ENCODE measurements at regions not wholly inside any gene's neighbourhood (a gene's known extent, or its start where the extent isn't known, plus 50 kb on each side); places are given as distances from the start of the nearest gene placed in this dataset.

GRCh38 chr2:81979086-81979485 lies 1674.5 kb upstream of the LRRTM1 start:
- no peak for DNase-seq
- no peak overlapping the region for H3K27ac ChIP-seq (ENCODE audit: low read length)
- ATAC-seq (ENCODE audit: insufficient read depth, low read depth), result no peak
- H2AFZ ChIP-seq (ENCODE audit: low read depth, low read length), result no peak overlapping the region
- H3K9me3 ChIP-seq (ENCODE audit: insufficient read depth, low read length, severe bottlenecking), result no peaks in the 10 kb centered on the region
- no peaks in the 10 kb centered on the region for H4K20me1 ChIP-seq (ENCODE audit: insufficient read depth, low read length)
- H3K36me3 ChIP-seq (ENCODE audit: insufficient read depth, low read length), result no peaks in the 10 kb centered on the region
- H3K79me2 ChIP-seq (ENCODE audit: insufficient read depth, low read length), result no peaks in the 10 kb centered on the region
- H3K27me3 ChIP-seq (ENCODE audit: insufficient read depth, low read length, poor library complexity), result no peaks in the 10 kb centered on the region
- H3K9ac ChIP-seq (ENCODE audit: low read depth, low read length), result no peak overlapping the region
- no peaks in the 10 kb centered on the region for H3K4me1 ChIP-seq (ENCODE audit: insufficient read depth, low read length)
- H3K4me2 ChIP-seq (ENCODE audit: insufficient read depth, low read length), result no peak overlapping the region
- no peak for TF ChIP-seq EZH2 (IDR thresholded peaks at IDR 0.05; ENCODE audit: borderline replicate concordance, low read depth, low read length, severe bottlenecking)
- no peak for TF ChIP-seq CTCF (IDR thresholded peaks at IDR 0.05; ENCODE audit: borderline replicate concordance, extremely low read depth, low read length, poor library complexity, severe bottlenecking)
- no peak overlapping the region for H3K4me3 ChIP-seq (ENCODE audit: low read depth in 1 of 2, low read length in 2 of 2)

- ATAC-seq (ENCODE audit: insufficient read depth, low read depth) (no peak), DNase-seq (no peak)
- H4K20me1 ChIP-seq (ENCODE audit: insufficient read depth, low read length), result no peaks in the 10 kb centered on the region
- no peak overlapping the region for H2AFZ ChIP-seq (ENCODE audit: low read depth, low read length)
- no peaks in the 10 kb centered on the region for H3K27me3 ChIP-seq (ENCODE audit: insufficient read depth, low read length, poor library complexity)
- no peaks in the 10 kb centered on the region for H3K4me1 ChIP-seq (ENCODE audit: insufficient read depth, low read length)
- no peak overlapping the region for H3K4me3 ChIP-seq (ENCODE audit: low read depth in 1 of 2, low read length in 2 of 2)
- no peak overlapping the region for H3K27ac ChIP-seq (ENCODE audit: low read length)
- H3K9me3 ChIP-seq (ENCODE audit: insufficient read depth, low read length, severe bottlenecking), result no peaks in the 10 kb centered on the region
- H3K79me2 ChIP-seq (ENCODE audit: insufficient read depth, low read length), result no peaks in the 10 kb centered on the region
- H3K36me3 ChIP-seq (ENCODE audit: insufficient read depth, low read length), result no peaks in the 10 kb centered on the region
- no peak overlapping the region for H3K9ac ChIP-seq (ENCODE audit: low read depth, low read length)
- no peak overlapping the region for H3K4me2 ChIP-seq (ENCODE audit: insufficient read depth, low read length)
- TF ChIP-seq CTCF (IDR thresholded peaks at IDR 0.05; ENCODE audit: borderline replicate concordance, extremely low read depth, low read length, poor library complexity, severe bottlenecking), result no peak
- TF ChIP-seq EZH2 (IDR thresholded peaks at IDR 0.05; ENCODE audit: borderline replicate concordance, low read depth, low read length, severe bottlenecking), result no peak
Measured at GRCh38 chr2:81976998-81977397, 1672.4 kb upstream of the LRRTM1 start.

- H3K4me2 ChIP-seq (ENCODE audit: insufficient read depth, low read length), result no peak overlapping the region
- H3K9me3 ChIP-seq (ENCODE audit: insufficient read depth, low read length, severe bottlenecking), result no peaks in the 10 kb centered on the region
- no peak overlapping the region for H3K4me3 ChIP-seq (ENCODE audit: low read depth in 1 of 2, low read length in 2 of 2)
- no peaks in the 10 kb centered on the region for H4K20me1 ChIP-seq (ENCODE audit: insufficient read depth, low read length)
- TF ChIP-seq CTCF (IDR thresholded peaks at IDR 0.05; ENCODE audit: borderline replicate concordance, extremely low read depth, low read length, poor library complexity, severe bottlenecking), result no peak
- TF ChIP-seq EZH2 (IDR thresholded peaks at IDR 0.05; ENCODE audit: borderline replicate concordance, low read depth, low read length, severe bottlenecking), result no peak
- H3K4me1 ChIP-seq (ENCODE audit: insufficient read depth, low read length), result no peaks in the 10 kb centered on the region
- H3K9ac ChIP-seq (ENCODE audit: low read depth, low read length), result no peak overlapping the region
- ATAC-seq (ENCODE audit: insufficient read depth, low read depth) (no peak), DNase-seq (no peak)
- H3K27ac ChIP-seq (ENCODE audit: low read length), result no peak overlapping the region
- H3K27me3 ChIP-seq (ENCODE audit: insufficient read depth, low read length, poor library complexity), result no peaks in the 10 kb centered on the region
- H3K36me3 ChIP-seq (ENCODE audit: insufficient read depth, low read length), result no peaks in the 10 kb centered on the region
- H3K79me2 ChIP-seq (ENCODE audit: insufficient read depth, low read length), result no peaks in the 10 kb centered on the region
- no peak overlapping the region for H2AFZ ChIP-seq (ENCODE audit: low read depth, low read length)
Measured at GRCh38 chr2:81974216-81974615, 1669.7 kb upstream of the LRRTM1 start.

- Histone ChIP-seq H3K9ac (ENCODE audit: low read depth, low read length) (no peak overlapping the region), H3K9me3 (ENCODE audit: insufficient read depth, low read length, severe bottlenecking) (no peaks in the 10 kb centered on the region), H3K27ac (ENCODE audit: low read length) (no peak overlapping the region), H2AFZ (ENCODE audit: low read depth, low read length) (no peak overlapping the region), H3K79me2 (ENCODE audit: insufficient read depth, low read length) (no peaks in the 10 kb centered on the region), H3K27me3 (ENCODE audit: insufficient read depth, low read length, poor library complexity) (no peaks in the 10 kb centered on the region), H3K4me1 (ENCODE audit: insufficient read depth, low read length) (no peaks in the 10 kb centered on the region), H3K4me3 (ENCODE audit: low read depth in 1 of 2, low read length in 2 of 2) (no peak overlapping the region), H4K20me1 (ENCODE audit: insufficient read depth, low read length) (no peaks in the 10 kb centered on the region), H3K36me3 (ENCODE audit: insufficient read depth, low read length) (no peaks in the 10 kb centered on the region), H3K4me2 (ENCODE audit: insufficient read depth, low read length) (no peak overlapping the region)
- DNase-seq, result no peak
- no peak for ATAC-seq (ENCODE audit: insufficient read depth, low read depth)
- TF ChIP-seq CTCF (IDR thresholded peaks at IDR 0.05; ENCODE audit: borderline replicate concordance, extremely low read depth, low read length, poor library complexity, severe bottlenecking) (no peak), EZH2 (IDR thresholded peaks at IDR 0.05; ENCODE audit: borderline replicate concordance, low read depth, low read length, severe bottlenecking) (no peak)
Measured at GRCh38 chr2:81942876-81943275, 1638.3 kb upstream of the LRRTM1 start.
